ENCODE measurements at regions not wholly inside any gene's neighbourhood (a gene's known extent, or its start where the extent isn't known, plus 50 kb on each side); places are given as distances from the start of the nearest gene placed in this dataset.

DNA sequence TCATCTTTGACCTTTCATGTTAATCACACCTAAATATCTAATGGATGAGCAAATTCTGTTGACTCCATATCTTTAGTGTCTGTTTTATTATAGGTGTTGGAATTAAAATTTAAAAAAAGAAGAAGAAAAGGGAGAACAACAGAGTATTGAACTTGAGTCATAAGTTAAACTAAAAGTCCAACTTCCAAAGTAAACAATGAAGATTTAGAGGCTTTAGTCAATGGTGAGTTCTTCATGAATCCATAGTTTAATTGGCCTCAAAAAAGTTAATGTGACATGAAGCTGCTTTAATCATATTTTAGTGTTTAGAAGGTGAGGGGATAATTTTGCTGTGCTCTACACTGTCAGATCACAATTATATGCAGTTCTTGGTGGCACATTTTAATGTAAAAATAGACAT is 288.2 kb upstream of the RORA start:
- BruUV-seq (replicated peaks), result no TSS peak
- ChIA-PET POLR2A (no interaction called here), CTCF (no interaction called here)
- H3K27me3 ChIP-seq (replicated peaks; ENCODE audit: control insufficient read depth, insufficient read depth, low read length), result no peaks in the 10 kb centered on the region
- H3K4me3 ChIP-seq (ENCODE audit: low read depth, low read length), result no peak overlapping the region
- Mint-ChIP-seq H3K36me3 (ENCODE audit: insufficient read depth, unreplicated experiment) (no peaks in the 10 kb centered on the region), H3K4me3 (ENCODE audit: unreplicated experiment) (no peak overlapping the region), H3K27ac (ENCODE audit: unreplicated experiment) (no peak overlapping the region), H3K9me3 (ENCODE audit: unreplicated experiment) (no peaks in the 10 kb centered on the region), H3K27me3 (ENCODE audit: insufficient read depth, unreplicated experiment) (peaks cover 3% of the 10 kb centered on the region), H3K4me1 (ENCODE audit: low read depth, unreplicated experiment) (no peaks in the 10 kb centered on the region)
- H3K36me3 ChIP-seq (ENCODE audit: control insufficient read depth, insufficient read depth, low read length), result no peaks in the 10 kb centered on the region
- DNase-seq, result no peak
- H3K4me1 ChIP-seq, result no peaks in the 10 kb centered on the region
- no peaks in the 10 kb centered on the region for H3K9me3 ChIP-seq
- intact Hi-C loops (cut with micrococcal nuclease; ENCODE audit: unreplicated experiment), result no loop called here
- TF ChIP-seq, protein P1, sequence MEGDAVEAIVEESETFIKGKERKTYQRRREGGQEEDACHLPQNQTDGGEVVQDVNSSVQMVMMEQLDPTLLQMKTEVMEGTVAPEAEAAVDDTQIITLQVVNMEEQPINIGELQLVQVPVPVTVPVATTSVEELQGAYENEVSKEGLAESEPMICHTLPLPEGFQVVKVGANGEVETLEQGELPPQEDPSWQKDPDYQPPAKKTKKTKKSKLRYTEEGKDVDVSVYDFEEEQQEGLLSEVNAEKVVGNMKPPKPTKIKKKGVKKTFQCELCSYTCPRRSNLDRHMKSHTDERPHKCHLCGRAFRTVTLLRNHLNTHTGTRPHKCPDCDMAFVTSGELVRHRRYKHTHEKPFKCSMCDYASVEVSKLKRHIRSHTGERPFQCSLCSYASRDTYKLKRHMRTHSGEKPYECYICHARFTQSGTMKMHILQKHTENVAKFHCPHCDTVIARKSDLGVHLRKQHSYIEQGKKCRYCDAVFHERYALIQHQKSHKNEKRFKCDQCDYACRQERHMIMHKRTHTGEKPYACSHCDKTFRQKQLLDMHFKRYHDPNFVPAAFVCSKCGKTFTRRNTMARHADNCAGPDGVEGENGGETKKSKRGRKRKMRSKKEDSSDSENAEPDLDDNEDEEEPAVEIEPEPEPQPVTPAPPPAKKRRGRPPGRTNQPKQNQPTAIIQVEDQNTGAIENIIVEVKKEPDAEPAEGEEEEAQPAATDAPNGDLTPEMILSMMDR (IDR thresholded peaks at IDR 0.05; ENCODE audit: insufficient read depth in 1 of 2, low read depth in 1 of 2, low read length in 1 of 2, severe bottlenecking in 1 of 2, unreplicated experiment in 1 of 2), result no peak

DNA sequence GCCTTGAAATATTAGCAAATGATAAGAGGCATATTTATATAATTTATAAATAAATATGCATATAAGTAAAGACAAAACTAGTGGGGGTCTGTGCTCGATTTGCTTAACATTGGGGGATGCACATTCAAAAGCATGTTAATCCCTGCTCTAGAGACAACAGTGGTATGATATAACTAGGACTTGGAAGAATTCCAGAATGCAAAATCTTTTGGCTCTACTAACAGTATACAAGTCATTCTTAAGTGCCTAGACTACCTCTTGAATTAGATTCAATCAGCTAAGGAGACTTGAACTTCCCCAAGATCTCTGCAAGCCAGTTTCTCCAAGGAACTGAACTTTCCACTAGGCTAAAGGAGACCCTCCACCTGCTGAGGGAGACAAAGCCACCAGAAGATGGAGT is 282.7 kb upstream of the RORA start:
- Histone ChIP-seq H3K9me3 (no peaks in the 10 kb centered on the region), H3K27me3 (replicated peaks; ENCODE audit: control insufficient read depth, insufficient read depth, low read length) (no peaks in the 10 kb centered on the region), H3K36me3 (ENCODE audit: control insufficient read depth, insufficient read depth, low read length) (no peaks in the 10 kb centered on the region), H3K4me1 (no peaks in the 10 kb centered on the region), H3K4me3 (ENCODE audit: low read depth, low read length) (no peak overlapping the region)
- intact Hi-C loops (cut with micrococcal nuclease; ENCODE audit: unreplicated experiment), result no loop called here
- H3K4me1 Mint-ChIP-seq (ENCODE audit: low read depth, unreplicated experiment), result no peaks in the 10 kb centered on the region
- H3K36me3 Mint-ChIP-seq (ENCODE audit: insufficient read depth, unreplicated experiment), result no peaks in the 10 kb centered on the region
- POLR2A ChIA-PET, result no interaction called here
- no peak for DNase-seq
- BruUV-seq (replicated peaks), result no TSS peak
- H3K27me3 Mint-ChIP-seq (ENCODE audit: insufficient read depth, unreplicated experiment), result peaks cover 6% of the 10 kb centered on the region
- H3K9me3 Mint-ChIP-seq (ENCODE audit: unreplicated experiment), result no peaks in the 10 kb centered on the region
- CTCF ChIA-PET, result no interaction called here
- H3K27ac Mint-ChIP-seq (ENCODE audit: unreplicated experiment), result no peak overlapping the region
- no peak overlapping the region for H3K4me3 Mint-ChIP-seq (ENCODE audit: unreplicated experiment)
- TF ChIP-seq, protein P1 (IDR thresholded peaks at IDR 0.05; ENCODE audit: insufficient read depth in 1 of 2, low read depth in 1 of 2, low read length in 1 of 2, severe bottlenecking in 1 of 2, unreplicated experiment in 1 of 2), result no peak

DNA sequence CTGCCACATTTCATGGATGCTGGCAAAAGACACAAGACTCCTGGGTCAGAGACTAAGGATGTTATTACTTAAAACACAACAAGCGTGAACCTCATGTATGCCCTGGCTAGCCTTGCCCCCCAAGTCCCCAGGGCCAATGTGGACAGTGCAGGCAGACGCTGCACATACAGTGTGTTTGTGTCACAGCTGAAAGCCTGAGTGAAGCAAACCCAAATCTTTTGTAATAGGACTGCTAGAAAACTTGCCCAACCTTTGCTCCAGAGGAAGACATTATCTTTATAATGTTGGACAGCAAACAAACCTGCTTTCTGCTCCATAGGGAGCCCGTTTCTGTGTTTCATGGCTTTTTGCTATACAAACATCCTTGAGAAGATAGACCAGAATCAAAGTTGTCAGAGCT is 282.0 kb upstream of the RORA start:
- H3K4me3 ChIP-seq (ENCODE audit: low read depth, low read length), result no peak overlapping the region
- Mint-ChIP-seq H3K27me3 (ENCODE audit: insufficient read depth, unreplicated experiment) (peaks cover 6% of the 10 kb centered on the region), H3K36me3 (ENCODE audit: insufficient read depth, unreplicated experiment) (no peaks in the 10 kb centered on the region), H3K27ac (ENCODE audit: unreplicated experiment) (no peak overlapping the region), H3K4me1 (ENCODE audit: low read depth, unreplicated experiment) (no peaks in the 10 kb centered on the region), H3K4me3 (ENCODE audit: unreplicated experiment) (no peak overlapping the region), H3K9me3 (ENCODE audit: unreplicated experiment) (no peaks in the 10 kb centered on the region)
- POLR2A ChIA-PET, result no interaction called here
- no peaks in the 10 kb centered on the region for H3K4me1 ChIP-seq
- DNase-seq, result no peak
- intact Hi-C loops (cut with micrococcal nuclease; ENCODE audit: unreplicated experiment), result no loop called here
- H3K9me3 ChIP-seq, result no peaks in the 10 kb centered on the region
- no TSS peak for BruUV-seq (replicated peaks)
- H3K27me3 ChIP-seq (replicated peaks; ENCODE audit: control insufficient read depth, insufficient read depth, low read length), result no peaks in the 10 kb centered on the region
- CTCF ChIA-PET, result no interaction called here
- H3K36me3 ChIP-seq (ENCODE audit: control insufficient read depth, insufficient read depth, low read length), result no peaks in the 10 kb centered on the region
- TF ChIP-seq, protein P1 (IDR thresholded peaks at IDR 0.05; ENCODE audit: insufficient read depth in 1 of 2, low read depth in 1 of 2, low read length in 1 of 2, severe bottlenecking in 1 of 2, unreplicated experiment in 1 of 2), result no peak

Measured in Caco-2 (cell line).